ENCODE measurements at regions not wholly inside any gene's neighbourhood (a gene's known extent, or its start where the extent isn't known, plus 50 kb on each side); places are given as distances from the start of the nearest gene placed in this dataset.

DNA sequence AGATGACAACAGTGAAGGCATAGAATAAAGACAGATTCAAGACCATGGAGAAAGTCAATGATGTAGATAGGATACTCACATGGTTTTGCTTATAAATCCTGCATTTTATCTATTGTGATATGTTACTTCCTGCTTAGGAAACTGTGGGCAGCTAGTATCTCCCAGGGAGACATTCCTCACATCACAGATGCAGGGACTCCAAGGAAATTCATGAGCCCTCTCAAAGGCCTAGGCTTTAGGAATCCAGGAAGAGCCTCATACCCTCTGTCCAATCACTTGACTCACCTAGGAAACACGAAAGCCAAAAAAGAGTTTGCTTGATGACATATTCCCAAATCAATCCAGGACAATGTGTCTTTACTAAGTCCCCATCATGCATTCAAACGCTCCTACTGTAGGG, 247.8 kb upstream of the KLHL29 start:
- ATAC-seq (no peak), DNase-seq (ENCODE audit: low spot score) (no peak), FAIRE-seq (no peak)
- BruUV-seq (replicated peaks) = no TSS peak
- Histone ChIP-seq H3K9me3 (ENCODE audit: low read length) (no peaks in the 10 kb centered on the region), H3K27me3 (ENCODE audit: control insufficient read depth in 1 of 2, insufficient read depth in 2 of 2, low read length in 2 of 2) (no peaks in the 10 kb centered on the region), H3K9ac (ENCODE audit: insufficient read depth, low read depth, low read length) (no peak overlapping the region), H3K4me1 (ENCODE audit: insufficient read depth, low read length) (no peaks in the 10 kb centered on the region), H4K20me1 (ENCODE audit: insufficient read depth, low read length) (no peaks in the 10 kb centered on the region), H3K79me2 (ENCODE audit: insufficient read depth, low read length) (no peaks in the 10 kb centered on the region), H3K36me3 (replicated peaks in 1 of 2; ENCODE audit: control insufficient read depth in 1 of 2, insufficient read depth in 2 of 2, low read length in 2 of 2) (no peaks in the 10 kb centered on the region), H3K4me2 (ENCODE audit: low read depth, low read length) (no peak overlapping the region), H3K4me3 (replicated peaks in 1 of 3; ENCODE audit: insufficient read depth in 1 of 3, low read depth in 2 of 3, low read length in 3 of 3) (no peak overlapping the region), H2AFZ (ENCODE audit: low read length) (no peak overlapping the region), H3K27ac (ENCODE audit: extremely low read length, insufficient read depth, low read length) (no peak overlapping the region)
- 15% methylated on average over 2 of the region's 2 CpGs for WGBS (ENCODE audit: low lambda C conversion rate)
- TF ChIP-seq PHB2 (IDR thresholded peaks at IDR 0.05; ENCODE audit: partially characterized antibody) = no peak
- no peak for TF ChIP-seq BCL6 (CRISPR knock-in tag; IDR thresholded peaks at IDR 0.05)
- POLR2A ChIA-PET = no interaction called here
- in situ Hi-C loops (cut with HindIII; ENCODE audit: extremely low pct_ligation_motif_present, low pct_unique_long_range_greater_than_20kb) (no loop called here), intact Hi-C loops (cut with micrococcal nuclease; ENCODE audit: unreplicated experiment) (no loop called here)
- CTCF ChIA-PET (ENCODE audit: low intra/inter-chr PET ratio, low total read pairs) = no interaction called here

DNA sequence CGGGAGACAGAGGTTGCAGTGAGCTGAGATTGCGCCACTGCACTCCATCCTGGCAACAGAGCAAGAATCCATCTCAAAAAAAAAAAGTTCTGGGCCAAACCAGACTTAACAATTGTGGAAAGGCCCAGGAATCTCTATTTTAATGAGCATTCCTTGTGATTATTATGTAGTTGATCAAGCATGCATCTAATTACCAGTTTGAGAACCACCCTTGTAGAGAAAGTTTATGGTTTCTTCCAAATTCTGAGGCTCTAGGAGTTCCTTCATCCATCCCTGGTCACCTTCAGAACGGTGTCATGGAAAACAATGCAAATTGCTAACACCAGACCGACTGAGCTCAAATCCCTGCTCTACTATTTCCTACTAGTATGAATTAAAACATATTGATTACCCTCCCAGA, 246.3 kb upstream of the KLHL29 start:
- Histone ChIP-seq H3K4me2 (ENCODE audit: low read depth, low read length) (no peak overlapping the region), H3K36me3 (replicated peaks in 1 of 2; ENCODE audit: control insufficient read depth in 1 of 2, insufficient read depth in 2 of 2, low read length in 2 of 2) (no peaks in the 10 kb centered on the region), H3K4me3 (replicated peaks in 1 of 3; ENCODE audit: insufficient read depth in 1 of 3, low read depth in 2 of 3, low read length in 3 of 3) (no peak overlapping the region), H3K4me1 (ENCODE audit: insufficient read depth, low read length) (no peaks in the 10 kb centered on the region), H3K9me3 (ENCODE audit: low read length) (no peaks in the 10 kb centered on the region), H3K79me2 (ENCODE audit: insufficient read depth, low read length) (no peaks in the 10 kb centered on the region), H3K27me3 (ENCODE audit: control insufficient read depth in 1 of 2, insufficient read depth in 2 of 2, low read length in 2 of 2) (no peaks in the 10 kb centered on the region), H2AFZ (ENCODE audit: low read length) (no peak overlapping the region), H3K27ac (ENCODE audit: extremely low read length, insufficient read depth, low read length) (no peak overlapping the region), H4K20me1 (ENCODE audit: insufficient read depth, low read length) (no peaks in the 10 kb centered on the region), H3K9ac (ENCODE audit: insufficient read depth, low read depth, low read length) (no peak overlapping the region)
- DNase-seq (ENCODE audit: low spot score) (no peak), ATAC-seq (no peak), FAIRE-seq (no peak)
- intact Hi-C loops (cut with micrococcal nuclease; ENCODE audit: unreplicated experiment) = no loop called here
- no peak for TF ChIP-seq IRX3 (CRISPR knock-in tag; IDR thresholded peaks at IDR 0.05; ENCODE audit: borderline replicate concordance, low read depth)
- no peak for TF ChIP-seq U2AF2 (IDR thresholded peaks at IDR 0.05; ENCODE audit: low read depth, low read length)
- TF ChIP-seq TOPORS (CRISPR knock-in tag; IDR thresholded peaks at IDR 0.05) = no peak
- TF ChIP-seq ZNF556 (CRISPR knock-in tag; IDR thresholded peaks at IDR 0.05; ENCODE audit: borderline replicate concordance) = no peak
- TF ChIP-seq STAT5B (CRISPR knock-in tag; IDR thresholded peaks at IDR 0.05) = no peak
- no peak for TF ChIP-seq NFATC3 (CRISPR knock-in tag; IDR thresholded peaks at IDR 0.05)
- TF ChIP-seq ONECUT2 (CRISPR knock-in tag; IDR thresholded peaks at IDR 0.05) = no peak
- no peak for TF ChIP-seq ZNF253 (CRISPR knock-in tag; IDR thresholded peaks at IDR 0.05; ENCODE audit: borderline replicate concordance)
- no peak for TF ChIP-seq ZNF674 (CRISPR knock-in tag; IDR thresholded peaks at IDR 0.05; ENCODE audit: low read depth)
- TF ChIP-seq HOXA7 (CRISPR knock-in tag; IDR thresholded peaks at IDR 0.05) = no peak
- TF ChIP-seq ZMAT5 (CRISPR knock-in tag; IDR thresholded peaks at IDR 0.05; ENCODE audit: borderline replicate concordance, low read depth) = no peak
- TF ChIP-seq ZSCAN25 (CRISPR knock-in tag; IDR thresholded peaks at IDR 0.05) = no peak
- TF ChIP-seq ZKSCAN8 (CRISPR knock-in tag; IDR thresholded peaks at IDR 0.05; ENCODE audit: borderline replicate concordance) = no peak
- CTCF ChIA-PET (ENCODE audit: low intra/inter-chr PET ratio, low total read pairs) = no interaction called here
- 21% methylated on average over 4 of the region's 4 CpGs for WGBS (ENCODE audit: low lambda C conversion rate)
- no TSS peak for BruUV-seq (replicated peaks)
- in situ Hi-C loops (cut with HindIII; ENCODE audit: extremely low pct_ligation_motif_present, low pct_unique_long_range_greater_than_20kb) = no loop called here
- POLR2A ChIA-PET = no interaction called here

Data from HepG2 (cell line).